GM12872 (cell line): ENCODE measurements at regions not wholly inside any gene's neighbourhood (a gene's known extent, or its start where the extent isn't known, plus 50 kb on each side); places are given as distances from the start of the nearest gene placed in this dataset.

Experiments
- TF ChIP-seq, protein P1 (sequence below): IDR thresholded peaks from 3 replicates; pipeline ENCODE4 v1.5.1; 2011; ENCODE audit warnings: low read depth, mild to moderate bottlenecking, low read length, moderate library complexity; ENCODE audit not compliant: insufficient read depth

DNA sequence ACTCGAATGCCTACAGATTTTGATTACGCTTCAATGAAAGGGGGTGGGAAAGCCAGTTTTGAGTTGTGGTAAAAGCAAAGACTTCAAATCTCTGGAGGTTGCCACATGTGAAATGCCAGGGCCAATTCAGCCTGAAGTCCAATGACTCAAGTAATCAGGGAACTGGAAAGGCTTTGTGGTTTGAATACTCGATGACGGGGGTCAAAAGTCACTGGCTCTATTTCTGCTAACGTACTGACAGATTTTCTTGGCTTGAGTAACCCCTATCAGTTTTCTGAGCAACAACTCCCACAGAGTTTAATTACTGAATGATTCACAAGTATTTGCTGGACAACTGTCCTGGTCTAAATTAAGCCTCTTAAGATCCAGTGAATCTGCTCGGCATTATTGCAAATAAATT lies 152.2 kb downstream of the SIPA1L2 start:
- TF ChIP-seq, protein P1, sequence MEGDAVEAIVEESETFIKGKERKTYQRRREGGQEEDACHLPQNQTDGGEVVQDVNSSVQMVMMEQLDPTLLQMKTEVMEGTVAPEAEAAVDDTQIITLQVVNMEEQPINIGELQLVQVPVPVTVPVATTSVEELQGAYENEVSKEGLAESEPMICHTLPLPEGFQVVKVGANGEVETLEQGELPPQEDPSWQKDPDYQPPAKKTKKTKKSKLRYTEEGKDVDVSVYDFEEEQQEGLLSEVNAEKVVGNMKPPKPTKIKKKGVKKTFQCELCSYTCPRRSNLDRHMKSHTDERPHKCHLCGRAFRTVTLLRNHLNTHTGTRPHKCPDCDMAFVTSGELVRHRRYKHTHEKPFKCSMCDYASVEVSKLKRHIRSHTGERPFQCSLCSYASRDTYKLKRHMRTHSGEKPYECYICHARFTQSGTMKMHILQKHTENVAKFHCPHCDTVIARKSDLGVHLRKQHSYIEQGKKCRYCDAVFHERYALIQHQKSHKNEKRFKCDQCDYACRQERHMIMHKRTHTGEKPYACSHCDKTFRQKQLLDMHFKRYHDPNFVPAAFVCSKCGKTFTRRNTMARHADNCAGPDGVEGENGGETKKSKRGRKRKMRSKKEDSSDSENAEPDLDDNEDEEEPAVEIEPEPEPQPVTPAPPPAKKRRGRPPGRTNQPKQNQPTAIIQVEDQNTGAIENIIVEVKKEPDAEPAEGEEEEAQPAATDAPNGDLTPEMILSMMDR: no peak

DNA sequence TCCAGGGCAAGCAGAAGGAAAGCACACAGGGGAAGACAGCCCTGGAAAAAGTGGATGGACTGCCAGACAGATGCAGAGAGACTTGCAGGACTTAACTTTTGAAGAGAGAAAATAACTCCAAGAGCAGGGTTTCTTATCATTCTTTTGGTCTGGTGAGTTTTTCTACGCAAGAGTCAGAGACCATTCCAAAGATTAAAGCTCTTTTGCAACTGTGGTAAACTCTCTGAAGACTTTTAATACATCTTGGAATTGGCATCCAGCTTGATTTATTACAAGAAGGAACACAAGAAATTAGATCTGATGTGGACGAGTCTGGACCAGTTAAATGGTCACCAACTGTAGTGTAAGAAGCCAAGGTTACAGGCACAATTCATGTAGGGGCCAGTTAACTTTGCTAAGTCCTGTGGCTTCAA lies 153.4 kb downstream of the SIPA1L2 start:
- TF ChIP-seq, protein P1: no peak

DNA sequence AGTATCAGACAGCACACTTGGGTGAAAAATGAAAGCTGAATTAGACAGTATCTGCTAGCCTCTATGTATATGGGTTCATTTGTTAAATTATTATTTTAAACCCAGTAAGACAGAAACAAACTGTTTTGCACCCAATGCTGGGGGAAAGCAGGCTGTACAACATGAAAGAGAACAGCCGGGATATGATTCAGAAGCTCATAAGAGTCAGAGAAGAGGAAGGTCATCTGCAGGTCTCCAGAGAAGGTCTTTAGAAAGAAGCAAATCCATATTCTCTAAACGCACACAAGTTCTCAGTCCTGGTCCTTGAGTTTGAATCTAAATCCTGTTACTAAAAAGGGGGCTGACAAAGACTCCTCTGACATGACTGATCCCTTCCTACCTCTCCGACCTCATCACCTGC lies 155.1 kb downstream of the SIPA1L2 start:
- TF ChIP-seq, protein P1: no peak

DNA sequence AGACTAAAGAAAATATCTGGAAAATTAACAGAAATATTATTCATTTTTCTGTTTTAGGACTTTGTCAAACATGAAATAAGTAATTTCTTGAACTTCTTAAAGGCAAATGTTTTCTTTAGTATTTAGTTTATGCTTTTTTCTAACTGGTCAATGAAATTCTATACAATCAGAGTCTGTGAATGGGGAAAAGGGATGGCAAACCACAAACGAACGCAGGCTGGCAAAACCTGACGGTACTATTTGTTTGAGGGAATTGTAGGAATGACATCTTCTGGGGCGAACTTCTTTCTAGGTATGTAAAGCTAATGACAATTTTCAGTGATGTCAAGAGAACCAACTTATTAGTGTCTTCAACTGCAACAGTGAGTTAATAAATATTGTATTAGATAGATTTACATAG lies 156.0 kb downstream of the SIPA1L2 start:
- TF ChIP-seq, protein P1: no peak

DNA sequence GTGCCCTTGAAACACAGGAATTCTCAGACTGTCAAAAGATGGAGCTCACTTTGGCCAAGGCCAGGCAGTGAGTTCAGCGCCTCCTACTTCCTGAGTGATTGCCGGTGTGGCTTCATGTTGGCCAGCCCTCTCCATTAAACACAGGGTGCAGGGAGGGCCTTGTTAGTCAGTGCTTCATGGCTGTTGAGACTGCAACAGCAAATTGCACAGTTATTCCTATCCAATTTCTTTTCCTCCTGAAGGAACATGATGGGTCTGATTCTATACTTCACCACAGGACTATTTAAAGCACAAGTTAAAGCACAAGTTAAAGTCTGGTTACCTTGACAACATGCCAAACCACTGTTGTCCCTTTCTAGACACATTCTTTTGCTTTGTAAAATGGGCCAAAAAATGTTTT lies 156.6 kb downstream of the SIPA1L2 start:
- TF ChIP-seq, protein P1: no peak

DNA sequence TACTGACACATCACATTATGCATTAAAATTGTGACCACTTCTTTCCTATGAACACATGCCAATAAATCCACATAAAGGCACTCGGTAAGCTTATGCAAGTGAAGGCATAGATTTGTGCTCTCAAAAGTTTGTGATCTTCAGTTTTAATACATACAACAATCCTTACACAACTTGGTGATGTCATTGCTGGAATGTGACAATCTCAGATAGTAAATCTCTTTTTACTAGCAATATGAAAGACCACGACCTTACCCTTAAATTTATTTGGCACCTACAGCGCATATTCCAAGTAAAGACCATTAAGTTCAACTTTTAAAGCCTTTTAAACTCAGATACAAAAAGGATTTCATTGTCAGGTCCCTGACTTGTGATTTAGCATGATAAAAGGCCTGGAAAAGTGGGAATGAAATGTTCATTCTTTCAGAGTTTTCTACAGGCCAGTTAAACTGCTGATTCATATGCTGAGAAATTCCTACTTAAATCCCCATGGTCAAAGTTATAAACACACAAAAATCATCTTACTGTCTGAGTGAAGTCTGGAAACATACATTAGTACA lies 157.4 kb downstream of the SIPA1L2 start:
- TF ChIP-seq, protein P1: no peak

DNA sequence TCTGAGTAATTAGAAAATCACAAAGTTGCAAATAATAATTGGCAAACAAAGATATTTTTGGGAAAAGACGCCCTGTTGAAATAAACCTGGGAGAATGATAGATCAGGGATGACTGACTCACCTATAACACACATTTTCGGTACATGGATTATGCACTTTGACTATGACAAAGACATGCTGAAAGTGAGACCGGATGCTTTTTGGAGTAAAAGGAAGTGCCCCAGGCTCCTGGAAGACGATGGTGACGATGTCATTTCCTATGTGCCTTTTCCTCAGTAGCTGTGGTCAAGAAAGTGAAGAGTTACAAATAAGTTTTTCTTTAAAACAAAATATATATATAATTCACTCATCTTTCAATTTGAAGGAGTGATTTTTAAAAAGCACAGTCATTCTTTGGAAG lies 158.7 kb downstream of the SIPA1L2 start:
- TF ChIP-seq, protein P1: no peak
